HCT116 (cell line): ENCODE measurements at regions not wholly inside any gene's neighbourhood (a gene's known extent, or its start where the extent isn't known, plus 50 kb on each side); places are given as distances from the start of the nearest gene placed in this dataset.

Experiments
- POLR2A ChIP-seq: IDR thresholded peaks from 2 replicates; pipeline ENCODE4 v1.7.0; 2011; ENCODE audit warnings: borderline replicate concordance; ENCODE audit not compliant: insufficient read depth, insufficient read length; ENCODE audit errors: extremely low read depth
- SP1 ChIP-seq: IDR thresholded peaks from 2 replicates; pipeline ENCODE4 v1.6.1; 2012; ENCODE audit warnings: low read depth
- TF ChIP-seq, protein P1 (sequence below): IDR thresholded peaks from 2 replicates; pipeline ENCODE4 v1.6.1; 2012
- TF ChIP-seq, protein P2 (sequence below), 3 experiments: fragments of 200-600 bp in 1 of 3; sonication (generic) in 1 of 3; IDR thresholded peaks in 2 of 3; conservative IDR thresholded peaks in 1 of 3; 2 replicates each; pipeline ENCODE4 v1.5.1; 2012 to 2017; ENCODE audit warnings: low read depth in 2 of 3, low read length in 2 of 3, antibody characterized with exemption in 1 of 3, borderline replicate concordance in 1 of 3, control low read depth in 1 of 3, mild to moderate bottlenecking in 1 of 3, mixed read lengths in 1 of 3, mixed run types in 1 of 3, moderate library complexity in 1 of 3; ENCODE audit not compliant: insufficient read depth in 1 of 3
- TF ChIP-seq, protein P3 (sequence below): IDR thresholded peaks from 2 replicates; pipeline ENCODE4 v1.6.1; 2012; ENCODE audit warnings: low read depth

DNA sequence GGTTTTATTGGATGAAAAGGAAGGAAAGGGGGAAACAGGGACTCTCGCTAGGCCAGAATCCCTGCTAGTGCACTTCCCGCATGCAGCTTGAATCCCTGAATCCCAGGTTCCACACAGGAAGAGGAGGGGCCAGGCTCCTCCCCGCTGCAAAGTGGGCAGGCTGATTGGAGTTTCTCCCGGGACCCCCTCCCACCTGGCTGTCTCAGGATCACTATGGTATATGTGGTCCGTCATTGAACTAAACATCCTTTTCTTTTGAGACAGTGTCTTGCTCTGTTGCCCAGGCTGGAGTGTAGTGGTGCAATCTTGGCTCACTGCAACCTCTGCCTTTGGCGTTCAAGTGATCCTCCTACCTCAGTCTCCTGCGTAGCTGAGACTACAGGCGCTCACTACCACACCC lies 70.7 kb downstream of the FAM50B start:
- TF ChIP-seq POLR2A (no peak), SP1 (no peak)
- TF ChIP-seq, protein P1, sequence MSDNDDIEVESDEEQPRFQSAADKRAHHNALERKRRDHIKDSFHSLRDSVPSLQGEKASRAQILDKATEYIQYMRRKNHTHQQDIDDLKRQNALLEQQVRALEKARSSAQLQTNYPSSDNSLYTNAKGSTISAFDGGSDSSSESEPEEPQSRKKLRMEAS: no peak
- TF ChIP-seq, protein P2, sequence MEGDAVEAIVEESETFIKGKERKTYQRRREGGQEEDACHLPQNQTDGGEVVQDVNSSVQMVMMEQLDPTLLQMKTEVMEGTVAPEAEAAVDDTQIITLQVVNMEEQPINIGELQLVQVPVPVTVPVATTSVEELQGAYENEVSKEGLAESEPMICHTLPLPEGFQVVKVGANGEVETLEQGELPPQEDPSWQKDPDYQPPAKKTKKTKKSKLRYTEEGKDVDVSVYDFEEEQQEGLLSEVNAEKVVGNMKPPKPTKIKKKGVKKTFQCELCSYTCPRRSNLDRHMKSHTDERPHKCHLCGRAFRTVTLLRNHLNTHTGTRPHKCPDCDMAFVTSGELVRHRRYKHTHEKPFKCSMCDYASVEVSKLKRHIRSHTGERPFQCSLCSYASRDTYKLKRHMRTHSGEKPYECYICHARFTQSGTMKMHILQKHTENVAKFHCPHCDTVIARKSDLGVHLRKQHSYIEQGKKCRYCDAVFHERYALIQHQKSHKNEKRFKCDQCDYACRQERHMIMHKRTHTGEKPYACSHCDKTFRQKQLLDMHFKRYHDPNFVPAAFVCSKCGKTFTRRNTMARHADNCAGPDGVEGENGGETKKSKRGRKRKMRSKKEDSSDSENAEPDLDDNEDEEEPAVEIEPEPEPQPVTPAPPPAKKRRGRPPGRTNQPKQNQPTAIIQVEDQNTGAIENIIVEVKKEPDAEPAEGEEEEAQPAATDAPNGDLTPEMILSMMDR (IDR thresholded peaks at IDR 0.05 in 2 of 3, conservative IDR thresholded peaks at IDR 0.05 in 1 of 3; ENCODE audit: borderline replicate concordance in 1 of 3, insufficient read depth in 1 of 3, low read depth in 2 of 3, low read length in 2 of 3): no peak
- TF ChIP-seq, protein P3, sequence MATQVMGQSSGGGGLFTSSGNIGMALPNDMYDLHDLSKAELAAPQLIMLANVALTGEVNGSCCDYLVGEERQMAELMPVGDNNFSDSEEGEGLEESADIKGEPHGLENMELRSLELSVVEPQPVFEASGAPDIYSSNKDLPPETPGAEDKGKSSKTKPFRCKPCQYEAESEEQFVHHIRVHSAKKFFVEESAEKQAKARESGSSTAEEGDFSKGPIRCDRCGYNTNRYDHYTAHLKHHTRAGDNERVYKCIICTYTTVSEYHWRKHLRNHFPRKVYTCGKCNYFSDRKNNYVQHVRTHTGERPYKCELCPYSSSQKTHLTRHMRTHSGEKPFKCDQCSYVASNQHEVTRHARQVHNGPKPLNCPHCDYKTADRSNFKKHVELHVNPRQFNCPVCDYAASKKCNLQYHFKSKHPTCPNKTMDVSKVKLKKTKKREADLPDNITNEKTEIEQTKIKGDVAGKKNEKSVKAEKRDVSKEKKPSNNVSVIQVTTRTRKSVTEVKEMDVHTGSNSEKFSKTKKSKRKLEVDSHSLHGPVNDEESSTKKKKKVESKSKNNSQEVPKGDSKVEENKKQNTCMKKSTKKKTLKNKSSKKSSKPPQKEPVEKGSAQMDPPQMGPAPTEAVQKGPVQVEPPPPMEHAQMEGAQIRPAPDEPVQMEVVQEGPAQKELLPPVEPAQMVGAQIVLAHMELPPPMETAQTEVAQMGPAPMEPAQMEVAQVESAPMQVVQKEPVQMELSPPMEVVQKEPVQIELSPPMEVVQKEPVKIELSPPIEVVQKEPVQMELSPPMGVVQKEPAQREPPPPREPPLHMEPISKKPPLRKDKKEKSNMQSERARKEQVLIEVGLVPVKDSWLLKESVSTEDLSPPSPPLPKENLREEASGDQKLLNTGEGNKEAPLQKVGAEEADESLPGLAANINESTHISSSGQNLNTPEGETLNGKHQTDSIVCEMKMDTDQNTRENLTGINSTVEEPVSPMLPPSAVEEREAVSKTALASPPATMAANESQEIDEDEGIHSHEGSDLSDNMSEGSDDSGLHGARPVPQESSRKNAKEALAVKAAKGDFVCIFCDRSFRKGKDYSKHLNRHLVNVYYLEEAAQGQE: no peak
